ENCODE measurements at regions not wholly inside any gene's neighbourhood (a gene's known extent, or its start where the extent isn't known, plus 50 kb on each side); places are given as distances from the start of the nearest gene placed in this dataset.

GRCh38 chr12:131364903-131365820 is 345.7 kb upstream of the SFSWAP start:
- TF ChIP-seq POLR2AphosphoS5 (IDR thresholded peaks at IDR 0.05; ENCODE audit: low read depth, low read length): no peak
- no peak for TF ChIP-seq SPI1 (IDR thresholded peaks at IDR 0.05; ENCODE audit: low read depth, low read length)
- no peak for TF ChIP-seq POLR2A (IDR thresholded peaks at IDR 0.05; ENCODE audit: low read depth, low read length)
- no peak for TF ChIP-seq TAF1 (IDR thresholded peaks at IDR 0.05; ENCODE audit: low read depth, low read length)
- no peak for TF ChIP-seq PAX5 (IDR thresholded peaks at IDR 0.05; ENCODE audit: insufficient read depth, low read length, severe bottlenecking)

Measured in GM12891 (cell line).